HG03378 (cell line): ENCODE measurements at regions not wholly inside any gene's neighbourhood (a gene's known extent, or its start where the extent isn't known, plus 50 kb on each side); places are given as distances from the start of the nearest gene placed in this dataset.
"Not testable (repeated sequence)": the region's sequence is repeated elsewhere in the genome, so short reads cannot be mapped to it uniquely, and the experiment has no call there.

Source experiments
- ATAC-seq: cut with Tn5 transposase; IDR thresholded peaks from one replicate; pipeline ENCODE4 v1.9.1; 2021; ENCODE audit warnings: mild to moderate bottlenecking, moderate library complexity; ENCODE audit not compliant: unreplicated experiment

DNA sequence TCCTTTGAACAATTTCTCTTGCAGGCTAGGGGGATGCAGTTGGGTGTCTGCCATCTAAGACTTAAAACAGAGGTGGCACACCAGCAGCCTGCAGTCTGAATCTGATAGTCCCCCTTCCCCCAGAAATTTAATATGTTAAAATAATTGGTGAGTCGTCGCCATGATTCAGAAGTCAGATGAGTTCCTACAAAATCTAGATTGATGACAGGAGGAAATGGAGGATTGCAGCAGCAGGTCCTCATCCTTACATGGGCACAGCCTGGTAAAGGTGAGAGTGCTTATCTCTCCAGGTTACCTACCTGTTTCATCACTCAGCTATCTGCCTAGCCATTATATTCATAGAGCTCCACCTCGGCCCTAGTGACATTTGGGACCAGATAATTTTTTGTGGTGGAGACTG lies 112.3 kb downstream of the PCSK1 start:
- ATAC-seq, result no peak

DNA sequence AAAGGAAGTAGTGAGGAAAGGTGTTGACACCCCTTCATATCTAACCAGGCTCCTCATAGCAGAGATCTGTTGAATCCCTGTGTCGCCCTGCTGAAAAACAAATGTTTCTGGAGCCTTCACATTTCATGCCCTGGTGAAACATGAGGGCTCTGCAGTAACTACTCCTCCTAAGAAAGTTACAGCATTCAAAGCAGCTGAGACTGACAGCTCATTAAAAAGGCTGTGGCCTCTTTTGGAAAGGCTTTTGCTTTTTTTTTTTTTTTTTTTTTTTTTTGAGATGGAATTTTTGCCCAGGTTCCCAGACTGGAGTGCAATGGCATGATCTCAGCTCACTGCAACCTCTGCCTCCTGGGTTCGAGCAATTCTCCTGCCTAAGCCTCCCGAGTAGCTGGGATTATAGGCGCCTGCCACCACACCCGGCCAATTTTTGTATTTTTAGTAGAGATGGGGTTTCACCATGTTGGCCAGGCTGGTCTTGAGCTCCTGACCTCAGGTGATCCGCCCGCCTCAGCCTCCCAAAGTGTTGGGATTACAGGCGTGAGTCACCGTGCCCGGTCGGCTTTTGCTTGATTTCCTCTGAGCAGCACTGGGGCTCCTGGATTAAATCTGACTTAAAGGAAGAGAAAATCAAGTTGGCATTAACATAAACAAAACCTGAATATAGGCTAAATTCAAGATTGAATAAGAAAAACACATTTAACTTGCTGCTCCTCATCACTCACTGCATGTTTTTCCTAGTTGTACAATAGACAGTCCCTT lies 112.9 kb downstream of the PCSK1 start:
- not testable (repeated sequence) for ATAC-seq

DNA sequence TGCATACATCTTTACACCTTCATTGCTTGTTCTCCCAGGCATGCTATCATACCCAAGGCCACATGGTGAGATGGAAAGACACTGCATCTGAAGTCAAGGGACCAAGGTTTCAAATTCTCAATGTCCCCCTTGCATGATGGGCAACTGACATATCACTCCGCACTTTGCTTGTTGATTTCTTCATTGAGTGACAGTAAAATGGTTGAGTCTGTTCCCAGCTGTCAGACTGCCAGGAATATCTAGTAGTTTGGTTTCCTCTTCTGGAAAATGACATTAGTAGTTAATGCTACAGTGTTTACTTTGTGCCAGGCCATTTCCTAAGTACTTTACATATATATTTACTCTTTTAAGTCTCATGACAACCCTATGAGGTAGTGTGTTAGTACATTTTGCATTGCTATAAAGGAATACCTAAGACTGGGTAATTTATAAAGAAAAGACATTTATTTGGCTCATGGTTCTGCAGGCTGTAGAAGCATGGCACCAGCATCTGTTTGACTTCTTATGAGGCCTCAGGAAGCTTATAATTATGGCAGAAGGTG lies 114.4 kb downstream of the PCSK1 start:
- ATAC-seq, result no peak

DNA sequence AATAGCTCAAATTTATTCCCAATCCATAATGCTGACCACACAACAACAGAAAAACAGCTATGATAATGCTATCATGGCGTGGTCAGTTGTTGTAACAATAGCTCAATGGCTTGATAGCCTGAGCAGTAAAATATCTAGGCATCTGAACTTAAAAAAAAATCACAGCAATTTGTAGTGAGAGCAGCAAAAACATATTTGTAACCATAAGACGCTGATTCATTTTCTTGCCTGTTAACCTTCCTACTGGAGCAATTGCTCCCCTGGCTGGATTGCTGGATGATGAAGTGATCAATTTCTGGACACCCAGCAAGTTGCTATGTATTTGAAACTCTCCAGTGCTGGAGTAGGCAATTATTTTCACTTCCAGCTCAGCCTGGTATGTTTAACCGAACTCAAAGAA lies 115.1 kb downstream of the PCSK1 start:
- ATAC-seq, result no peak

DNA sequence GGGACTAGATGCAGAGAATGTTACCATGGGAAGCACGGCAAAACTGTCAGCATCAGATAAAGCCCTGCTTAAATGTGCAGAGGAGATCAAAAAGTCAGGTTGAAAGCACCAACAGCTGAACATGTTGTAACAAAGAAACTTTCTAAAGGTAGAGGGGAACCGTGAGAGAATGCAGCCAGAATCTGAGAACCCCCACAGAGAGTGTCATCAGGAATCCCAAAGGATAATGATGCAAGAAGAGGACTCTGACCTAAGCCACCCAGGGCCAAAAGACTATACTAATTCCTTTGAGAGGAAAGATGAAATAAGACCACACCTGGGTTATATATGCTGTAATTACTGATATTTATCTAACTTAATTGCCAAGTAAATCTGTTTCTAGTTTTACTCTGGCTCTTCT lies 116.6 kb downstream of the PCSK1 start:
- no peak for ATAC-seq

DNA sequence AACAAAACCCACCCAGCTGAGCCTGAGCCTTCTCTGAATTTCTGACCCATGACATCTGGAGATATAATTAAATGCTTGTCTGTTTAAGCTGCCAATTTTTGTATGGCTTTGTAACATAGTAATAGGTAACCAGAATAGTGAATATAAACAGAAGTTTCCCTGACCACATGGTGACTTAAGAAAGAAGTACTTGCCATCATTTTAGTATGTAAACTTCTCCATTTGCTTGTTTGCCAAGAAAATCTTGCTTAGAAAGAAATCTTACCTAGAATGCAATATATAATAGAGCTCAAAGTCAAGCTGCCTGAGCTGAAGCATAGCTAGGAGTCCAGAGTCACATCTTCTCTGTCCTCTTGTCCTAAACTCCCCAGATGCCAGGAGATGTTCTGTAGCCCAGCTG lies 117.0 kb downstream of the PCSK1 start:
- ATAC-seq, result no peak

DNA sequence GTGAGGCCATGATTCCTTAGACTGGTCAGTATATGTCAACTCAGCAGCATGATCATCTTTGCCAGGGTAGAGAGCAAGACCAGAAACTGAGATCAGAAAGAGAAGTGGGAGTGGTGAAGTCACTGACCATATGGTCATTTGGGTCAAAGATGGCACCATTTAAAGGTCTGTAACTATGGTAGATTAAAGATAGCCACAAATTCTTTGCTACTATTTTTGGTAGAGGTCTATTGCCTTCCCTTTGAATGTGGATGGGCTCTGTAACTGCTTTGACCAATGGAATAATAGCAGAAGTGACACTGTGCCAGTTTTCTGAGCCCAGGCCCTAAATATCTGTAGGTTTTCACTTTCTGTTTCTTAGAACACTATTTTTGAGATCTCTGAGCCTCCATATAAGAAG lies 117.6 kb downstream of the PCSK1 start:
- ATAC-seq, result no peak

DNA sequence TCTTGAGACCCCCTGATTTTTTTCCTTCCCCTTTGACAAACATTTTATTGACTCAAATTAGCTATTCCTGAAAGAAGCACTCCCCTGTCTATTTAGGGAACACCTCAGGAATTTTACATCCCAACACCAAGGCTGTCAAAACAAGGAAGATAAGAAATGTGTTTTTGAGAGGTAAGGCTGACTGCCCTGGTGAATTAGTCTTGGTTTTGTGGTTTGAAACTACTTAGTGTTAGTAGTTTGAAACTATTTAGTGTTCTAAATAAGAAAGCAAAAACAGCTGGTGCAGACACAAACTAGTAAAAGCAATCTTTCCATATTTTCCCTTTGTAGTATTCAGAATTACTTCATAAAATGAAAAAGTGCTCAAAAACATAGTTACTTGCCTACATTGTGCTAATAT lies 120.7 kb downstream of the PCSK1 start:
- no peak for ATAC-seq

DNA sequence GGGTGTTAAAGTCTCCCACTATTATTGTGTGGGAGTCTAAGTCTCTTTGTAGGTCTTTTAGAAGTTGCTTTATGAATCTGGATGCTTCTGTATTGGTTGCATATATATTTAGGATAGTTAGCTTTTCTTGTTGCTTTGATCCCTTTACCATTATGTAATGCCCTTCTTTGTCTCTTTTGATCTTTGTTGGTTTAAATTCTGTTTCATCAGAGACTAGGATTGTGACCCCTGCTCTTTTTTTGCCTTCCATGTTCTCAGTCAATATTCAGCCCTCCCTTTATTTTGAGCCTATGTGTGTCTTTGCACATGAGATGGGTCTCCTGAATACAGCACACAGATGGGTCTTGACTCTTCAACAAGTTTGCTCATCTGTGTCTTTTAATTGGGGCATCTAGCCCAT lies 126.0 kb downstream of the PCSK1 start:
- ATAC-seq, result not testable (repeated sequence)

DNA sequence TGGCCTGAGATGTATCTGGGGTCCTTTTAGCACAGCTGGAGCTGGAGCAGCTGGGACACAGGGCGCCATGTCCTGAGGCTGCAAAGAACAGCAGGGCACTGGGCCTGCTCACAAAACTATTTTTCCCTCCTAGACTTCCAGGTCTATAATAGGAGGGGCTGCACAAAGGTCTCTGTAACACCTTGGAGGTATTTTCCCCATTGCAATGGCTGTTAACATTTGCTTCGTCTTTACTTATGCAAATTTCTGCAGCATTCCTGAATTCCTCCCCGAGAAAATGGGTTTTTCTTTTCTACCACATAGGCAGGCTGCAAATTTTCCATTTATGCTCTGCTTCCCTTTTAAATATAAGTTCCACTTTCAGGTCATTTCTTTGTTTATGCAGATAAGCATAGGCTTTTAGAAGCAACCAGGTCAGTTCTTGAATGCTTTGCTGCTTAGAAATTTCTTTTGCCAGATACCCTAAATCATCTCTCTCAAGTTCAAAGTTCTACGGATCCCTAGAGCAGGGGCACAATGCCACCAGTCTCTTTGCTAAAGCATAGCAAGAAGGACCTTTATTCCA lies 130.8 kb downstream of the PCSK1 start:
- ATAC-seq, result no peak

DNA sequence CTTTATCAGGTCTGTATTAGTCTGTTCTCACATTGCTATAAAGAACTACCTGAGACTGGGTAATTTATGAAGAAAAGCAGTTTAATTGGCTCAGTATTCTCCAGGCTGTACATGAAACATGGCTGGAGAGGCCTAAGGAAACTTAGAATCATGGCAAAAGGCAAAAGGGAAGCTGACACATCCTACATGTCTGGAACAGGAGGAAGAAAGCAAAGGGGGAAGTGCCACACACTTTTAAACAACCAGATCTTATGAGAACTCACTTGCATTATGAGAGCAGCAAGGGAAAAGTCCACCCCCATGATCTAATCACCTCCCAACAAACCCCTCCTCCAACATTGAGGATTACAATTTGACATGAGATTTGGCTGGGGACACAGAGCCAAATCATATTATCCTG lies 132.1 kb downstream of the PCSK1 start:
- no peak for ATAC-seq

DNA sequence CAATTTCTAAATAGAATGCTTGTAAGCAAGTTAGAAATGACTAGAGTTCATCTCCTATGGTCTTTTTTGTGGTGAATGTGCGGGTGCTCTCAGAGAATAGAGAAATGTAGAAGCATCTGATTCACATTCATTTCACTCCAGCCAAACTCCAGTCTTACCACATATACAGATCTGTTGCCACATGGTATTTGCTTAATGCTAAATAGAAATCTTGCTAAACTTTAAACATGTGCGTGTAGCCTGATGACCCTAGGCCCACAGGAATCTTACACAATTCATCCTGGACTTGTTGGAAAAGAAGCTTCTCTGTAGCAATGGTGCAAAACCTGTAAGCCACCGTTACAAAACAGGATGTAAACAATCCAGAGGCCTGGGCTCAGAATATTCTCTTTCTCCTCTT lies 135.2 kb downstream of the PCSK1 start:
- no peak for ATAC-seq

DNA sequence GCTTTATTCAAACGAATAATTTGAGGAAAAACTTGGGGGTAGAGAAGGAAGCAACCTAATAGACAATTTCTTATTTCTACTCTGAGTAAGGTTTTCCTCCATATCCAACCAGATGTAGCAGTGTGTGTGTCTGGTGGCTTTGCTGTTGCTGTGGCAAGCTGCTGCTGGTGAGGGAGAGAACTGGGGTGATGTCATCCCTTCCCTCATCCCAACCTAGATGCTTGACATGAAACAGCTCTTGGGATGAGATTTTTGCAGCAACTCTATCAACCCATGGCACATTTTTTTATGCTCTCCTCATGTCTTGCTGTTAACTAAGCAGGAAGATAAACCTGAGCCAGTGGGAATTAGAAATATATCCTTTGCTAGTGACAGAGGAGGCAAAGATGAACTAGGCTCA lies 135.8 kb downstream of the PCSK1 start:
- no peak for ATAC-seq

DNA sequence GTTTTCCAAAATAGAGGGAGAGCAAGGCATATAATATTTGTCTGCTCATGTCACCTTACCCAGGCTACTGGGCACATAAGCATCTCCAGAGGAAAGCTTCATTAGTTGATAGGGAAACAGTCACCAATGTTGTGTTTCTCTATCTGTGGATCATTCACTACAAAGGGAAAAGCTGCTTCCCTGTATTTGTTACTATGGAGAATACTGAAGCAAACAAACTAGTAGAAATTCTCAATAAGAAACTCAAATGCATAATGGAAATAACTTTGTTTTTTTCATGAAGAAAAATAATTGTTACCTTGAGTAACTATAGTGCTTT lies 138.2 kb downstream of the PCSK1 start:
- no peak for ATAC-seq

DNA sequence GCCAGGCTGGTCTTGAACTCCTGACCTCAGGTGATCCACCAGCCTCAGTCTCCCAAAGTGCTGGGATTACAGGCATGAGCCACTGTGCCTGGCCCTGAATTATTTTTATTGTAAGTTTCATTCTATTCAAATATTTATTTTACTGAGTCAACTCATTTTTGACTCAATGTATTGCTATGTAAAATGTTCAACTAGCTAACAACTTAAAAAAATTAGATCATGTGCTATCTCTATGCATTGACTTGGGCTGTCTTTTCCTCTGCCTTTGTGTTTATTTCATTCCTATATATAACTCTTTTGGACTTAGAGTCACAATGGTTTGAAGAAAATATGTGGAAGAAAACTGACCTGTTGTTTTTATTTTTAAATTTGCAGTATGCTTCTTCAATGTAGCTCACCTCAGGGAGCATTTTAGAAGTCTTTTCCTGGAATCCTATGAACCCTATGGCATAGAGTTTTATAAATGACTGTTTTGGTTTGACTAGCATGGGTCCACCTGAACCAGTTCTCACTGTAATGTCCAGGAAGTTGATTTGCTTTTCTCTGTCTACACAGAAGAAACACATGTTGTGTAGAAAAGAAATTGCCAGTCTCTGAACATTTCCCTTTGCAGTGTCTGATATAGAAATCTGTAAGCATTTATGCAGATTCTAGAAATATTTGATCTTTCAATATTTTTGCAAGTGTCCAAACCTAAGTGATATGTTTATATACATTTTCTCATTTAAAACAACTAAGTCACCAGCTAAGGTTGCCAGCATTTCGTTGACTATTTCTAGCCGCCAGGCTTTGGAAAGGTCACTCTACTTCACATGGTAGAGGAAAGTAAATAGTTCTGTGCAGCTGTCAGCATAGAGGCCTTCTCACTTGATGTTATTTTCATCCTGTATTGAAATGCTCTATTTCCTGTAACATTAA lies 138.8 kb downstream of the PCSK1 start:
- ATAC-seq, result no peak

DNA sequence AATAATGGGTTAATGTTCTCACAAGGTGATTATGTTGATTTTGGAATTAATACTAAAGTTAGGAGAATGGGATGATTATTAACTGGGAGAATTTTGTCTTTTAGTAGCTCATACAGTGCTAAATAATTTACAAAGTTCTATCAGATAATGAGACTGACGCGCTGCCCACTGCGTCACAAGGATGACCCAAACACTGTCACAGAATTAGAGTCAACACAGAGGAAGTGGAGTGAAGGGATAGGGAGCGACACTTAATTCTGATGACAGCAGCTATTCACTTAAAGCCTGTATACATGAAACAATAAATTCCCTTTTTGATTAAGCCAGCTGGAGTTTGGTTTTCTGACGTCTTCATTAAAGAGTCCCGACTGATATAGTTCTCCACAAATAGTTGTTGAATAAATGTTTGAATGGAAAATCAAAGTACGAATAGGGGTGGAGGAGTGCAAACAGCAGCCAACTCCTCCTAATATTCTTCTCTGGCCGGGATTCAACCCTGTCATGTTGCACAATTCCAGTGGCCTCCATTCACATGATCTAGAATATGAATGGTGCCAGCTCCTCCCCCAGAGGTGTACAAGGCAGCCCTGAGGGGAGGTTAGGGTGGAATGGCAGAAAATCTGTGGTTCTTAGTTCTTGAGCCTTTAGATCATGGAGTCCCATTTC lies 140.3 kb downstream of the PCSK1 start:
- no peak for ATAC-seq

DNA sequence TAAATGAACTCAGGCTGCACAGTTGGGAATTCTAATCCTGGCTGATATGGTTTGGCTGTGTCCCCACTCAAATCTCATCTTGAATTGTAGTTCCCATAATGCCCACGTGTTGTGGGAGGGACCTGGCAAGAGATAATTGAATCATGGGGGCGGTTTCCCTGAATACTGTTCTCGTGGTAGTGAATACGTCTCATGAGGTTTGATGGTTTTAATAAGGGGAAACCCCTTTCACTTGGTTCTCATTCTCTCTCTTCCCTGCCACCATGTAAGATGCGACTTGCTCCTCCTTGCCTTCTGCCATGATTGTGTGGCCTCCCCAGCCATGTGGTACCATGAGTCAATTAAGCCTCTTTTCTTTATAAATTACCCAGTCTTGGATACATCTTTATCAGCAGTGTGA lies 143.8 kb downstream of the PCSK1 start:
- ATAC-seq, result not testable (repeated sequence)

DNA sequence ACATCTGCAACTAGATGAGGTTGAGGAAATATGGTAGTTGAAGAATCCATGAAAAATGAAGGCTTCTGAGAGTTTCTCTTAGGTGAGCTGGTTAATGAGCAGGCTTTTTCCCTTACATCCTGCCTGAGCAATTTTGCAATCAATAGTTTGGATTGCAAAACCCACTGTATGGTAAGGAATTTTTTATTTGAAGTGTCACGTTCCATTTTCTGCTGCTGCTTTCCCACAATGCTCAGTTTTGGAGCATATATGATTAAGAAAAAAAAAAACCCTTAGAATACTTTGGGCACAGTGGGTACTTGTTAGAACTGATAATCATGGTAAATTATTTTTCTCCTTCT lies 144.2 kb downstream of the PCSK1 start:
- no peak for ATAC-seq

DNA sequence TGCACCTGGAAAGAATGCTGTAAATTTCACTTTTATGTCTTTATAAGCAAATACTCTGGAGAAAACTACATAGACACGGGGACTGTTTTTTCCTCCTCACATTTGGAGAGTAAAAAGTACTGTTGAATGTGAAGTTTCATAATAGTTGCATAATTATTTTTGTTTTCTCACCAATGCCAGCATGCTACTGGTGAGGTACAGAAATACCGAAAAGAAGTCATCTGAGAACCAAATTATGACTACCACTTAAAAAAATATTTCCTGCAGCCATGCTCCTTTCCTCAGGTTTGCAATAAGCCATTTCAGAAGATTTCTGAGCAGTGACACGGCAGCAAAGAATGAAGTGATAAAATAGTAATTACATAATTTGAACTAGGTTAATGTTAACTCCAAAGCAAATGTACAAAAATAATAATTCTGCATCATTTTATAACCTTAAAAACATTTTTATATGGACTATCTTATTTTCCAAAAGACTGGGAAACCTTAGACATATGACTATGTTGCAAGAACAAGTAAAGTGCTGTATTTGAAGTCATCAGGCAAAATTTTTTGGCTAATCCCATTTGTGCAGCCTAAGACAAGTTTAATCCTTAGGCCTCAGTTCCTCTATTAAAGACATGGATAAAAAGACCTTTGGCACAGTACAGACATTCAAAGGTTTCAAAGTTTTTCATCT lies 144.7 kb downstream of the PCSK1 start:
- ATAC-seq, result no peak

DNA sequence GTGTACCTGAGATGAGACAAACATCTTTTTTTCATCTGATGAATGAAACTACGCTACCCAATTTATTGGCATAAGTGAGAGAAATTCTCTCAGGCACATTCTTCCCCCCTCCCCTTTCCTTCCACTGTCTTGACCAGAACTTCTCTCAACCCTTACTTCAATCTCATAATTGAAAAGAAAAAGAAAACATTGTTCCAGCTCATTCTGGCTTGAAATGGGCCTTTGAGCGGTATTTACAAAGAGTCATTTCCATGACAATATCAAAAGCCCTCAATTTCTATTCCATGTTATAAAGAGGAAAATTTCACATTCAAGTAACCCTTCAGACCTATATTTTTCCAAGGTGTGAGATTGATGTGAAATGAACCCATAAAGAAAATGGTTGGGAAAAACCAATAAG lies 145.9 kb downstream of the PCSK1 start:
- no peak for ATAC-seq

DNA sequence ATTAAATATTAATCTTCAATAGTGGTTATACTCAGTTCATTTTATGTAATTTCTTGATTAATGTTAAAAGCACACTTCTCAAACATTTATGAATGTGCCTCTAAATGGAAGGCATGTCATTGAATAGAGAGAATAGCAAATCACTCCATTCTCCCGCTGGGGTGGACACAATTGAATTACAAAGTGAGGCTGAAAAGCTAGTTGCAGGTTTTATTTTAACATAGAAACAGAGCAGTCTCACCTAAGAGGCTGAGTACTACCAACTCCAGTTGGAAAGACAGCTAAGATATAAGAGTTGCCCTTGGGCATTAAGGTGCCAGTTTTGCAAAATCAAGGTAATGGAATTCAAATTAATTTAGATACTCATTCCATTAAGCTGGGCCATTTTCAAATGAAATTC lies 147.2 kb downstream of the PCSK1 start:
- ATAC-seq, result no peak
